GM12878 (cell line): ENCODE measurements at regions not wholly inside any gene's neighbourhood (a gene's known extent, or its start where the extent isn't known, plus 50 kb on each side); places are given as distances from the start of the nearest gene placed in this dataset.

Experiments
- ATAC-seq: fragments of 200-7000 bp; cut with Tn5 transposase; 3 replicates; pipeline ENCODE4 v1.9.1; 2020; ENCODE audit warnings: mild to moderate bottlenecking, moderate library complexity
- BruUV-seq: library from RNA; stranded (reverse); fragments of 400-500 nt; replicated peaks from 2 replicates; lab custom pipeline; 2021; lab: Mats Ljungman, UMichigan
- CTCF ChIA-PET: fragments of 300-600 bp; sonication (Branson Sonifier 250); formaldehyde crosslinking; extraction: SDS; loops from one replicate; lab custom pipeline; 2021; ENCODE audit warnings: inconsistent platforms; lab: Yijun Ruan, JAX
- POLR2A ChIA-PET: fragments of 350-600 bp; formaldehyde crosslinking; extraction: SDS; loops from one replicate; lab custom pipeline; 2021; ENCODE audit warnings: inconsistent platforms; lab: Charles Lee
- RAD21 ChIA-PET: fragments of 300-600 bp; sonication (Branson Sonifier 250); formaldehyde crosslinking; loops from one replicate; lab custom pipeline; 2023; ENCODE audit warnings: antibody characterized with exemption; ENCODE audit not compliant: unreplicated experiment; lab: Charles Lee
- SMC1A ChIA-PET: fragments of 300-600 bp; sonication (Branson Sonifier 250); formaldehyde crosslinking; loops from one replicate; lab custom pipeline; 2023; ENCODE audit not compliant: unreplicated experiment, uncharacterized antibody; lab: Charles Lee
- DNase-seq: peaks from one replicate; pipeline ENCODE4 v3.0.0-alpha.2; 2011; ENCODE audit warnings: low read depth, low spot score
- FAIRE-seq: peaks from 3 replicates; lab custom pipeline; 2011; peaks lifted over from hg19 to GRCh38; lab: Jason Lieb, UNC
- H2AFZ ChIP-seq: 2 replicates; pipeline ENCODE4 v1.6.0; 2011; ENCODE audit warnings: low read depth, low read length, control low read depth; ENCODE audit not compliant: control insufficient read depth
- H3K27ac ChIP-seq: 2 replicates; pipeline ENCODE4 v1.5.1; 2011; ENCODE audit warnings: control low read depth; ENCODE audit not compliant: control insufficient read depth, insufficient read depth
- H3K27me3 ChIP-seq, 2 experiments: replicated peaks in 1 of 2; 2 replicates each; pipeline versions ENCODE4 v1.6.0 to v1.6.1; 2011; ENCODE audit warnings: low read length in 1 of 2; ENCODE audit not compliant: control insufficient read depth in 2 of 2, insufficient read depth in 2 of 2
- H3K36me3 ChIP-seq, 2 experiments: 2 replicates each; pipeline ENCODE4 v1.5.1; 2011; ENCODE audit warnings: low read length in 1 of 2; ENCODE audit not compliant: control insufficient read depth in 2 of 2, insufficient read depth in 2 of 2
- H3K4me1 ChIP-seq: 2 replicates; pipeline ENCODE4 v1.6.1; 2011; ENCODE audit warnings: mild to moderate bottlenecking, low read length, moderate library complexity, mixed read lengths; ENCODE audit not compliant: control insufficient read depth, insufficient read depth
- H3K4me2 ChIP-seq: 2 replicates; pipeline ENCODE4 v1.6.0; 2011; ENCODE audit warnings: control low read depth; ENCODE audit not compliant: control insufficient read depth, insufficient read depth
- H3K4me3 ChIP-seq: fragments of 200-600 bp; sonication (generic); 2 replicates; pipeline ENCODE4 v1.5.1; 2016
- H3K79me2 ChIP-seq: 2 replicates; pipeline ENCODE4 v1.6.0; 2011; ENCODE audit warnings: low read length; ENCODE audit not compliant: control insufficient read depth, insufficient read depth
- H3K9ac ChIP-seq: 2 replicates; pipeline ENCODE4 v1.8.0; 2011; ENCODE audit warnings: low read length, control low read depth, mixed read lengths; ENCODE audit not compliant: control insufficient read depth, insufficient read depth
- H3K9me3 ChIP-seq: replicated peaks from 3 replicates; pipeline ENCODE4 v1.5.1; 2011; ENCODE audit warnings: mild to moderate bottlenecking, low read length; ENCODE audit not compliant: control insufficient read depth, insufficient read depth
- H4K20me1 ChIP-seq: 2 replicates; pipeline ENCODE4 v1.6.0; 2011; ENCODE audit not compliant: control insufficient read depth, insufficient read depth
- CREB1 ChIP-seq: IDR thresholded peaks from 2 replicates; pipeline ENCODE4 v1.6.1; 2012; ENCODE audit warnings: low read depth, mild to moderate bottlenecking, inconsistent platforms
- MEF2B ChIP-seq: fragments of 450-650 bp; IDR thresholded peaks from 2 replicates; pipeline ENCODE4 v1.6.1; 2018; ENCODE audit warnings: mild to moderate bottlenecking, moderate library complexity; ENCODE audit not compliant: partially characterized antibody, poor library complexity, severe bottlenecking
- MYC ChIP-seq: IDR thresholded peaks from 2 replicates; pipeline ENCODE4 v1.6.1; 2011; ENCODE audit warnings: mild to moderate bottlenecking, low read length, moderate library complexity, inconsistent platforms; ENCODE audit not compliant: insufficient read depth, insufficient replicate concordance, insufficient read length, severe bottlenecking
- RAD21 ChIP-seq: IDR thresholded peaks from 2 replicates; pipeline ENCODE4 v1.6.1; 2011; ENCODE audit warnings: mild to moderate bottlenecking, low read depth, low read length, moderate library complexity; ENCODE audit not compliant: insufficient read depth
- RB1 ChIP-seq: fragments of 450-650 bp; formaldehyde crosslinking; IDR thresholded peaks from 2 replicates; pipeline ENCODE4 v1.6.1; 2017; ENCODE audit warnings: mild to moderate bottlenecking, borderline replicate concordance
- RBBP5 ChIP-seq: fragments of 200-600 bp; sonication (generic); conservative IDR thresholded peaks from 2 replicates; pipeline ENCODE4 v1.6.1; 2016
- SP1 ChIP-seq: IDR thresholded peaks from one replicate; pipeline ENCODE4 v1.6.1; 2011; ENCODE audit warnings: low read depth, low read length
- SUZ12 ChIP-seq: fragments of 200-600 bp; sonication (generic); IDR thresholded peaks from one replicate; pipeline ENCODE4 v1.6.1; 2018; ENCODE audit warnings: antibody characterized with exemption, mild to moderate bottlenecking; ENCODE audit not compliant: unreplicated experiment
- ZNF207 ChIP-seq: fragments of 450-650 bp; IDR thresholded peaks from 2 replicates; pipeline ENCODE4 v1.6.1; 2014; ENCODE audit warnings: antibody characterized with exemption, mild to moderate bottlenecking, borderline replicate concordance
- ZNF217 ChIP-seq: fragments of 450-650 bp; IDR thresholded peaks from 2 replicates; pipeline ENCODE4 v1.6.1; 2017; ENCODE audit warnings: antibody characterized with exemption, mild to moderate bottlenecking
- WGBS: methylation state at CpG from one replicate; pipeline ENCODE4 v1.1.6; 2016; ENCODE audit warnings: low lambda C conversion rate; ENCODE audit not compliant: insufficient replicate concordance, insufficient coverage; ENCODE audit errors: missing lambda C conversion rate; 5-methylcytosine and 5-hydroxymethylcytosine counted together
- in situ Hi-C: fragments of 300-500 bp; cut with MboI; formaldehyde crosslinking; loops from 9 replicates; pipeline ENCODE4 v1.14.3; 2018; ENCODE audit warnings: mixed read lengths
- intact Hi-C: fragments of 100-400 bp; cut with micrococcal nuclease; formaldehyde crosslinking; loops from one replicate; pipeline ENCODE4 v1.14.2; 2022; ENCODE audit not compliant: unreplicated experiment
- TF ChIP-seq, protein P1 (sequence below): fragments of 450-650 bp; IDR thresholded peaks from 2 replicates; pipeline ENCODE4 v1.6.1; 2017; ENCODE audit warnings: borderline replicate concordance
- TF ChIP-seq, protein P2 (sequence below): IDR thresholded peaks from 2 replicates; pipeline ENCODE4 v1.6.1; 2011; ENCODE audit warnings: low read depth, low read length, improper control_type of control experiment, borderline replicate concordance
- TF ChIP-seq, protein P3 (sequence below): IDR thresholded peaks from 2 replicates; pipeline ENCODE4 v1.6.1; 2012; ENCODE audit warnings: low read depth, low read length, improper control_type of control experiment

DNA sequence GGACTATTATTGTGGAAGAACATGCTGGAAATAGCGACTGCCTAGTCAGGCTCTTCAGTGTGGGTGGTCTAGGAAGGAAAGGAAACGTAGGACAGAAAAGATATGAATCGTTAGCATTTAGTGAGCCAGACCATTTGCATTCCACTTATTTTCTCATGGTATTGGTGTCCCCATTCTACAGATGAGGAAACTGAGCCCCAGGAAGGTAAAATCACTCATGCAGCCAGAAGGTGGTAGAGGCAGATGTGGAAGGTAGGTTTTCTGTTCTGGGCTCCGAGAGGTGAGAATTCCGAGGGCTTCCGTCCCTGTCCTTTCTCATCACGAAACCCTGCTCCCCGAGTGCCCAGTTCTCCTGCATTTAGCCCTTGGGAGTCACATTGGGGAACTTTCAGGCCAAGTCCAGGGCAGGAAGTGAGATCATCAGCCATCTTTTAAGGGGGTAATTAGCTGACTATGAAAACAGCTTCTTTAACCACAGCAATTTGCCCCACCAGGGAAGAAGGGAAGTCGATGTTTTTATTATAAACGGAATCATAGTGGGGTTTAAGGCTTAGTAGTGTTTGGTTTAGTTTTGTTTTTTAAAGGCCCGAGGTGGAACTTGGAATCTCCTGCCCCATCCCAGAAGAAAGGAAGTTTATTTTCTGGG, 110.7 kb upstream of the IRX3 start:
- SMC1A ChIA-PET: no interaction called here
- no peak overlapping the region for H3K4me2 ChIP-seq
- WGBS: 30% methylated on average over 11 of the region's 11 CpGs
- TF ChIP-seq CREB1: no peak
- BruUV-seq: no TSS peak
- in situ Hi-C loops: no loop called here
- H3K9me3 ChIP-seq: no peaks in the 10 kb centered on the region
- no peak overlapping the region for H2AFZ ChIP-seq
- CTCF ChIA-PET: no interaction called here
- no peak overlapping the region for H3K27ac ChIP-seq
- RAD21 ChIA-PET: no interaction called here
- H3K4me1 ChIP-seq: no peaks in the 10 kb centered on the region
- H3K36me3 ChIP-seq: no peaks in the 10 kb centered on the region
- ATAC-seq (no peak), DNase-seq (no peak), FAIRE-seq (no peak)
- H3K4me3 ChIP-seq: no peak overlapping the region
- H3K9ac ChIP-seq: no peak overlapping the region
- no peaks in the 10 kb centered on the region for H3K27me3 ChIP-seq
- intact Hi-C loops: no loop called here
- POLR2A ChIA-PET: no interaction called here
- H3K79me2 ChIP-seq: no peaks in the 10 kb centered on the region
- H4K20me1 ChIP-seq: no peaks in the 10 kb centered on the region

DNA sequence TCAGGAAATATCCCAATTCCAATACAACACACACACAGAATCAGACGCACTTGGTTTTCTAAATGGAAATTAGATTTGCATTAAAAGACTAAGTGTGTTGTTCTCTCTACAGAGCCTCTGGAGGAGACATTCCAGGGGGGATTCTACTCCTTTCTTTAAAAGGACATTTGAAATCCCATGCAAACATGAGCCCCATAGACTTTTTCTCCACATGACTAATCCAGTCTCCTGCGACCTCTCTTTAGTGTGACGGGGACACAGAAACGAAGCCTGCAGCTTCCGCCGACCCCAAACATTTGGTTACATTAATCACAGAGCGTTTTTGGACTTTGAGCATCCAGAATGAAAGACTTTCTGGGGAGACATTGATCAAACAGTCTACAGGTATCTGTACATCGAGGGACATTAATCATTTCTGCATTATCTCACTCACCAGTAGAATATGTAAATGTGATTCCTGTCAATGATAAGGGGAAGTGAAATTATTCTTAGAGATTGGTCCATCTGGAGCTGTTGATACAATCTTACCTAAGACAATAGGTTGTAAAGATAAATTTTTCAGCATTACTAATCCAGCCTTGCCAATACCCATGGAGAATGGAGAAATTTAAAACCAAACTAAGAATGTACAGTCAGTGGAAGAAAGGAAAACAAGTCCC, 103.4 kb upstream of the IRX3 start:
- Histone ChIP-seq H3K4me1 (no peaks in the 10 kb centered on the region), H3K36me3 (no peaks in the 10 kb centered on the region), H3K9me3 (no peaks in the 10 kb centered on the region), H2AFZ (no peak overlapping the region), H4K20me1 (no peaks in the 10 kb centered on the region), H3K27me3 (no peaks in the 10 kb centered on the region), H3K4me3 (no peak overlapping the region), H3K9ac (no peak overlapping the region), H3K27ac (no peak overlapping the region), H3K79me2 (no peaks in the 10 kb centered on the region), H3K4me2 (no peak overlapping the region)
- intact Hi-C loops: no loop called here
- 55% methylated on average over 8 of the region's 8 CpGs for WGBS
- BruUV-seq: no TSS peak
- CTCF ChIA-PET: no interaction called here
- ATAC-seq (no peak), DNase-seq (no peak), FAIRE-seq (no peak)
- SMC1A ChIA-PET: no interaction called here
- POLR2A ChIA-PET: no interaction called here
- in situ Hi-C loops: no loop called here
- RAD21 ChIA-PET: no interaction called here
- TF ChIP-seq MEF2B (no peak), RB1 (no peak), RBBP5 (no peak), MYC (no peak), RAD21 (no peak), SUZ12 (no peak), ZNF207 (no peak), SP1 (no peak), ZNF217 (no peak)
- TF ChIP-seq, protein P1, sequence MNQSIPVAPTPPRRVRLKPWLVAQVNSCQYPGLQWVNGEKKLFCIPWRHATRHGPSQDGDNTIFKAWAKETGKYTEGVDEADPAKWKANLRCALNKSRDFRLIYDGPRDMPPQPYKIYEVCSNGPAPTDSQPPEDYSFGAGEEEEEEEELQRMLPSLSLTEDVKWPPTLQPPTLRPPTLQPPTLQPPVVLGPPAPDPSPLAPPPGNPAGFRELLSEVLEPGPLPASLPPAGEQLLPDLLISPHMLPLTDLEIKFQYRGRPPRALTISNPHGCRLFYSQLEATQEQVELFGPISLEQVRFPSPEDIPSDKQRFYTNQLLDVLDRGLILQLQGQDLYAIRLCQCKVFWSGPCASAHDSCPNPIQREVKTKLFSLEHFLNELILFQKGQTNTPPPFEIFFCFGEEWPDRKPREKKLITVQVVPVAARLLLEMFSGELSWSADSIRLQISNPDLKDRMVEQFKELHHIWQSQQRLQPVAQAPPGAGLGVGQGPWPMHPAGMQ: no peak
- TF ChIP-seq, protein P2, sequence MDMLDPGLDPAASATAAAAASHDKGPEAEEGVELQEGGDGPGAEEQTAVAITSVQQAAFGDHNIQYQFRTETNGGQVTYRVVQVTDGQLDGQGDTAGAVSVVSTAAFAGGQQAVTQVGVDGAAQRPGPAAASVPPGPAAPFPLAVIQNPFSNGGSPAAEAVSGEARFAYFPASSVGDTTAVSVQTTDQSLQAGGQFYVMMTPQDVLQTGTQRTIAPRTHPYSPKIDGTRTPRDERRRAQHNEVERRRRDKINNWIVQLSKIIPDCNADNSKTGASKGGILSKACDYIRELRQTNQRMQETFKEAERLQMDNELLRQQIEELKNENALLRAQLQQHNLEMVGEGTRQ: no peak
- TF ChIP-seq, protein P3, sequence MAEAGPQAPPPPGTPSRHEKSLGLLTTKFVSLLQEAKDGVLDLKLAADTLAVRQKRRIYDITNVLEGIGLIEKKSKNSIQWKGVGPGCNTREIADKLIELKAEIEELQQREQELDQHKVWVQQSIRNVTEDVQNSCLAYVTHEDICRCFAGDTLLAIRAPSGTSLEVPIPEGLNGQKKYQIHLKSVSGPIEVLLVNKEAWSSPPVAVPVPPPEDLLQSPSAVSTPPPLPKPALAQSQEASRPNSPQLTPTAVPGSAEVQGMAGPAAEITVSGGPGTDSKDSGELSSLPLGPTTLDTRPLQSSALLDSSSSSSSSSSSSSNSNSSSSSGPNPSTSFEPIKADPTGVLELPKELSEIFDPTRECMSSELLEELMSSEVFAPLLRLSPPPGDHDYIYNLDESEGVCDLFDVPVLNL: no peak
